ENCODE measurements at regions not wholly inside any gene's neighbourhood (a gene's known extent, or its start where the extent isn't known, plus 50 kb on each side); places are given as distances from the start of the nearest gene placed in this dataset.
"Not testable (repeated sequence)": the region's sequence is repeated elsewhere in the genome, so short reads cannot be mapped to it uniquely, and the experiment has no call there.

- H3K27ac Mint-ChIP-seq: no peak overlapping the region
- H3K4me1 Mint-ChIP-seq (ENCODE audit: low read depth): no peaks in the 10 kb centered on the region
- H3K36me3 Mint-ChIP-seq (ENCODE audit: low read depth): no peaks in the 10 kb centered on the region
- no peak overlapping the region for H3K4me3 Mint-ChIP-seq
- no peaks in the 10 kb centered on the region for H3K27me3 Mint-ChIP-seq (ENCODE audit: insufficient read depth)
- H3K9me3 Mint-ChIP-seq: no peaks in the 10 kb centered on the region
- no peak for DNase-seq (ENCODE audit: low spot score)
- intact Hi-C loops (cut with micrococcal nuclease): no loop called here
These were observed 86.4 kb upstream of the ANKRD28 start for GRCh38 chr3:15884132-15884531.

GRCh38 chr3:15886521-15886920 lies 88.7 kb upstream of the ANKRD28 start:
- Mint-ChIP-seq H3K4me1 (ENCODE audit: low read depth) (no peaks in the 10 kb centered on the region), H3K4me3 (no peak overlapping the region), H3K27ac (no peak overlapping the region), H3K9me3 (no peaks in the 10 kb centered on the region), H3K36me3 (ENCODE audit: low read depth) (no peaks in the 10 kb centered on the region), H3K27me3 (ENCODE audit: insufficient read depth) (no peaks in the 10 kb centered on the region)
- intact Hi-C loops (cut with micrococcal nuclease): no loop called here
- DNase-seq (ENCODE audit: low spot score): no peak

GRCh38 chr3:15887261-15887660 lies 89.5 kb upstream of the ANKRD28 start:
- Mint-ChIP-seq H3K4me1 (ENCODE audit: low read depth) (no peaks in the 10 kb centered on the region), H3K27ac (no peak overlapping the region), H3K4me3 (no peak overlapping the region), H3K27me3 (ENCODE audit: insufficient read depth) (no peaks in the 10 kb centered on the region), H3K36me3 (ENCODE audit: low read depth) (no peaks in the 10 kb centered on the region), H3K9me3 (no peaks in the 10 kb centered on the region)
- intact Hi-C loops (cut with micrococcal nuclease): no loop called here
- DNase-seq (ENCODE audit: low spot score): no peak

GRCh38 chr3:15889936-15890335 lies 92.2 kb upstream of the ANKRD28 start:
- Mint-ChIP-seq H3K4me1 (ENCODE audit: low read depth) (no peaks in the 10 kb centered on the region), H3K36me3 (ENCODE audit: low read depth) (no peaks in the 10 kb centered on the region), H3K9me3 (no peaks in the 10 kb centered on the region), H3K27ac (no peak overlapping the region), H3K4me3 (no peak overlapping the region), H3K27me3 (ENCODE audit: insufficient read depth) (no peaks in the 10 kb centered on the region)
- intact Hi-C loops (cut with micrococcal nuclease): no loop called here
- DNase-seq (ENCODE audit: low spot score): no peak

- no peak for DNase-seq (ENCODE audit: low spot score)
- H3K27ac Mint-ChIP-seq: no peak overlapping the region
- no peaks in the 10 kb centered on the region for H3K9me3 Mint-ChIP-seq
- H3K27me3 Mint-ChIP-seq (ENCODE audit: insufficient read depth): no peaks in the 10 kb centered on the region
- no peaks in the 10 kb centered on the region for H3K4me1 Mint-ChIP-seq (ENCODE audit: low read depth)
- H3K36me3 Mint-ChIP-seq (ENCODE audit: low read depth): no peaks in the 10 kb centered on the region
- intact Hi-C loops (cut with micrococcal nuclease): no loop called here
- no peak overlapping the region for H3K4me3 Mint-ChIP-seq
These were observed 94.8 kb upstream of the ANKRD28 start for GRCh38 chr3:15892311-15893227.

GRCh38 chr3:15894382-15894781 lies 96.6 kb upstream of the ANKRD28 start:
- Mint-ChIP-seq H3K27me3 (ENCODE audit: insufficient read depth) (no peaks in the 10 kb centered on the region), H3K27ac (no peak overlapping the region), H3K4me1 (ENCODE audit: low read depth) (no peaks in the 10 kb centered on the region), H3K4me3 (no peak overlapping the region), H3K9me3 (no peaks in the 10 kb centered on the region), H3K36me3 (ENCODE audit: low read depth) (no peaks in the 10 kb centered on the region)
- intact Hi-C loops (cut with micrococcal nuclease): no loop called here
- DNase-seq (ENCODE audit: low spot score): no peak

GRCh38 chr3:15896500-15896899 lies 98.7 kb upstream of the ANKRD28 start:
- Mint-ChIP-seq H3K9me3 (no peaks in the 10 kb centered on the region), H3K27me3 (ENCODE audit: insufficient read depth) (no peaks in the 10 kb centered on the region), H3K27ac (no peak overlapping the region), H3K4me1 (ENCODE audit: low read depth) (no peaks in the 10 kb centered on the region), H3K4me3 (no peak overlapping the region), H3K36me3 (ENCODE audit: low read depth) (no peaks in the 10 kb centered on the region)
- DNase-seq (ENCODE audit: low spot score): no peak
- intact Hi-C loops (cut with micrococcal nuclease): no loop called here

- Mint-ChIP-seq H3K4me3 (no peak overlapping the region), H3K9me3 (no peaks in the 10 kb centered on the region), H3K27me3 (ENCODE audit: insufficient read depth) (no peaks in the 10 kb centered on the region), H3K36me3 (ENCODE audit: low read depth) (peaks cover 2% of the 10 kb centered on the region), H3K27ac (no peak overlapping the region), H3K4me1 (ENCODE audit: low read depth) (no peaks in the 10 kb centered on the region)
- no peak for DNase-seq (ENCODE audit: low spot score)
- intact Hi-C loops (cut with micrococcal nuclease): no loop called here
These were observed 101.6 kb upstream of the ANKRD28 start for GRCh38 chr3:15899388-15899787.

- H3K4me3 Mint-ChIP-seq: no peak overlapping the region
- H3K4me1 Mint-ChIP-seq (ENCODE audit: low read depth): no peaks in the 10 kb centered on the region
- DNase-seq (ENCODE audit: low spot score): no peak
- no peaks in the 10 kb centered on the region for H3K27me3 Mint-ChIP-seq (ENCODE audit: insufficient read depth)
- H3K9me3 Mint-ChIP-seq: no peaks in the 10 kb centered on the region
- H3K36me3 Mint-ChIP-seq (ENCODE audit: low read depth): peaks cover 2% of the 10 kb centered on the region
- no peak overlapping the region for H3K27ac Mint-ChIP-seq
- intact Hi-C loops (cut with micrococcal nuclease): no loop called here
These were observed 105.4 kb upstream of the ANKRD28 start for GRCh38 chr3:15903164-15903563.

- H3K4me3 Mint-ChIP-seq: no peak overlapping the region
- DNase-seq (ENCODE audit: low spot score): no peak
- no peaks in the 10 kb centered on the region for H3K9me3 Mint-ChIP-seq
- no peaks in the 10 kb centered on the region for H3K4me1 Mint-ChIP-seq (ENCODE audit: low read depth)
- H3K27ac Mint-ChIP-seq: no peak overlapping the region
- intact Hi-C loops (cut with micrococcal nuclease): no loop called here
- H3K27me3 Mint-ChIP-seq (ENCODE audit: insufficient read depth): no peaks in the 10 kb centered on the region
- peaks cover 2% of the 10 kb centered on the region for H3K36me3 Mint-ChIP-seq (ENCODE audit: low read depth)
These were observed 106.3 kb upstream of the ANKRD28 start for GRCh38 chr3:15903759-15904720.

- Mint-ChIP-seq H3K4me3 (no peak overlapping the region), H3K27me3 (ENCODE audit: insufficient read depth) (peaks cover 2% of the 10 kb centered on the region), H3K27ac (no peak overlapping the region), H3K9me3 (no peaks in the 10 kb centered on the region), H3K4me1 (ENCODE audit: low read depth) (no peaks in the 10 kb centered on the region), H3K36me3 (ENCODE audit: low read depth) (peaks cover 2% of the 10 kb centered on the region)
- intact Hi-C loops (cut with micrococcal nuclease): no loop called here
- DNase-seq (ENCODE audit: low spot score): no peak
These were observed 107.3 kb upstream of the ANKRD28 start for GRCh38 chr3:15905041-15905440.

- H3K4me1 Mint-ChIP-seq (ENCODE audit: low read depth); intact Hi-C loops (cut with micrococcal nuclease); H3K36me3 Mint-ChIP-seq (ENCODE audit: low read depth); H3K27me3 Mint-ChIP-seq (ENCODE audit: insufficient read depth); DNase-seq (ENCODE audit: low spot score); H3K27ac Mint-ChIP-seq; H3K4me3 Mint-ChIP-seq; H3K9me3 Mint-ChIP-seq: not testable (repeated sequence)
These were observed 109.6 kb upstream of the ANKRD28 start for GRCh38 chr3:15907403-15907802.

GRCh38 chr3:15918988-15919387 lies 121.2 kb upstream of the ANKRD28 start:
- Mint-ChIP-seq H3K27ac (no peak overlapping the region), H3K4me1 (ENCODE audit: low read depth) (no peaks in the 10 kb centered on the region), H3K27me3 (ENCODE audit: insufficient read depth) (peaks cover 8% of the 10 kb centered on the region), H3K9me3 (peaks cover 1% of the 10 kb centered on the region), H3K4me3 (no peak overlapping the region), H3K36me3 (ENCODE audit: low read depth) (no peaks in the 10 kb centered on the region)
- intact Hi-C loops (cut with micrococcal nuclease): no loop called here
- DNase-seq (ENCODE audit: low spot score): no peak

Data from activated T-helper 1 cell treated with anti-CD3 and anti-CD28 coated beads, Interleukin-12 subunit alpha, Interleukin-12 subunit beta, Interleukin-2, Interleukin-4 antibody, amounts not matched to agents 30 ng/mL and 10 ng/mL and 1 ng/mL, durations not matched to agents 14 hours and 24 hours and 36 hours (primary cell).